HG02763 (cell line): ENCODE measurements at regions not wholly inside any gene's neighbourhood (a gene's known extent, or its start where the extent isn't known, plus 50 kb on each side); places are given as distances from the start of the nearest gene placed in this dataset.
"Not testable (repeated sequence)": the region's sequence is repeated elsewhere in the genome, so short reads cannot be mapped to it uniquely, and the experiment has no call there.

Source experiments
- ATAC-seq: cut with Tn5 transposase; IDR thresholded peaks from one replicate; pipeline ENCODE4 v1.9.1; 2021; ENCODE audit warnings: mild to moderate bottlenecking, moderate library complexity; ENCODE audit not compliant: unreplicated experiment

GRCh38 chr16:72657791-72658190 is 390.1 kb downstream of the ZFHX3 start:
- peak; percentile 91 for ATAC-seq

- ATAC-seq: no peak
These were observed 390.8 kb downstream of the ZFHX3 start for GRCh38 chr16:72657164-72657563.

DNA sequence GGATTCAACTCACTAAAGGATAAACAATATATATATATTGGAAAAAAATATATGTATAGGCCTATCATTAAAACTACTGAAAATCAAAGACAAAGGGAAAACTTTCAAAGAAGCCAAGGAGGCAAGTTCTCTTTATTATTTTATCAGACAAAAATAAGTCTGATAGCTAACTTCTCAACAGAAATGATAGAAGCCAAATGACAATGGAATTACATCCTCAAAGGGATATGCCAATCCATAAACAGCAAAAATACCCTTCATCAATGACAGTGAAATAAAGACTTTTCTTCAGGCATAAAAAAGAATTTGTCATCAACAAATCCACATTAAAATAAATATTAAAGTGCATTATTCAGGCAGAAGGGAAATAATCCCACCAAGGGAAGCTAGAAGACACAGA is 393.4 kb downstream of the ZFHX3 start:
- ATAC-seq: no peak

GRCh38 chr16:72649254-72649944 is 398.5 kb downstream of the ZFHX3 start:
- no peak for ATAC-seq

DNA sequence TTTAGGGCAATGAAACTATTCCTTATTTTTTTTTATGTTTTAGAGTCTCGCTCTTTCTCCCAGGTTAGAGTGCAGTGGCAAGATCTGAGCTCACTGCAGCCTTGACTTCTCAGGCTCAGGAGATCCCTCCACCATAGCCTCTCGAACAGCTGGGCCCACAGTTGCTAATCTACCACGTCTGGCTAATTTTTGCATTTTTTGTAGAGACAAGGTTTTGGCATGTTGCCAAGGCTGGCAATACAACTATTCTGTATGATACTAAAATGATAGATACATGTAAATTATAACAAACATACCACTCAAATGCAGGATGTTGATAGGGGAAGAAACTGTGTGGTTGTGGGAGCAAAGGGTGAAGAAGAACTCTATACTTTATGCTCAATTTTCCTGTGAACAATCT is 401.3 kb downstream of the ZFHX3 start:
- no peak for ATAC-seq

DNA sequence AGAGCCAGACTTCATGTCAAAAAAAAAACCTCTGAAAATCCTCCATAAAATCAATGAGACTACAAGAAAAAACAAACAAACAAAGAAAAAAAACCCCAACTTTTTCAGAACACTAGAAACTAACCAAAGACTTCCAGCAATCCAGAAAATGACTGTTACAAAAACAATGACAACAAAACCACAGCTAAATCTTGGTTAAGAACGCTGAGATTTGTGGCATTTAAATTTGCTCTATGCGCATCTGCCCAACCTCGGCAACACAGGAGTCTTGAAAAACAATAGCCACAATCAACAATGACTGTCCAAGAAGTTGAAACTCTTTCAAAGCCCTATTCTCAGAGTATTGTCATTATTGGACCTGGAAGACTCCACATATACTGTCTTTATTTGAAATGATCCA is 402.4 kb downstream of the ZFHX3 start:
- ATAC-seq: no peak

- ATAC-seq: no peak
These were observed 403.0 kb downstream of the ZFHX3 start for GRCh38 chr16:72644911-72645310.

DNA sequence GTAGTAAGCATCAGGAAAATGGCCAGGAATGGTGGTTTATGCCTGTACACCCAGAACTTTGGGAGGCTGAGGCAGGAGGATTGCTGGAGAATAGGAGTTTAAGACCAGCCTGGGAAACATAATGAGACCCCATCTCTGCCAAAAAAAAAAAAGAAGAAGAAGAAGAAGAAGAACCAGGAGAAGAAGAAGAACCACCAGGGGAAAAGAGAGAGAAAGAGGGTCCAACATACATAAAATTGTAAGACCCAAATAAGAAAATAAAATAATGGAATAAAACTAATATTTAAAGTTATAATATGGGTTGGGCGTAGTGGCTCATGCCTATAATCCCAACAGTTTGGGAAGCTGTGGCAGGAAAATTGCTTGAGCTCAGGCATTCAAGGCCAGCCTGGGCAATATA is 408.4 kb downstream of the ZFHX3 start:
- no peak for ATAC-seq

GRCh38 chr16:72637306-72637705 is 410.6 kb downstream of the ZFHX3 start:
- ATAC-seq: no peak

- ATAC-seq: no peak
These were observed 412.2 kb downstream of the ZFHX3 start for GRCh38 chr16:72635694-72636093.

DNA sequence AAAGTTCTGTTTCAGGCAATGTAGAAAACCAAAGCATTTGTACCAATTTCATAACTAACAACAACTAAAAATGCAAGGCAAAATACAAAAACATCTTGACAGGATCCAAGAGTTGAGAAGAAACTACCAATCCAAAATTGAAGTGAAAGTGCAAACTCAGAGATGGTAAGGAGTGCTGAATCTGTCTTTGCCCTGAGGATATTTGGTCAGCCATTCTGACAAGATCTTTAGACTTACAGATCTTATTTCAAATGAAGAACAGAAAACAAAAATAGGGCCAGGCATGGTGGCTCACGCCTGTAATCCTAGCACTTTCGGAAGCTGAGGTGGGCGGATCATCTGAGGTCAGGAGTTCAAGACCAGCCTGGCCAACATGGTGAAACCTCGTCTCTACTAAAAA is 412.8 kb downstream of the ZFHX3 start:
- ATAC-seq: no peak

DNA sequence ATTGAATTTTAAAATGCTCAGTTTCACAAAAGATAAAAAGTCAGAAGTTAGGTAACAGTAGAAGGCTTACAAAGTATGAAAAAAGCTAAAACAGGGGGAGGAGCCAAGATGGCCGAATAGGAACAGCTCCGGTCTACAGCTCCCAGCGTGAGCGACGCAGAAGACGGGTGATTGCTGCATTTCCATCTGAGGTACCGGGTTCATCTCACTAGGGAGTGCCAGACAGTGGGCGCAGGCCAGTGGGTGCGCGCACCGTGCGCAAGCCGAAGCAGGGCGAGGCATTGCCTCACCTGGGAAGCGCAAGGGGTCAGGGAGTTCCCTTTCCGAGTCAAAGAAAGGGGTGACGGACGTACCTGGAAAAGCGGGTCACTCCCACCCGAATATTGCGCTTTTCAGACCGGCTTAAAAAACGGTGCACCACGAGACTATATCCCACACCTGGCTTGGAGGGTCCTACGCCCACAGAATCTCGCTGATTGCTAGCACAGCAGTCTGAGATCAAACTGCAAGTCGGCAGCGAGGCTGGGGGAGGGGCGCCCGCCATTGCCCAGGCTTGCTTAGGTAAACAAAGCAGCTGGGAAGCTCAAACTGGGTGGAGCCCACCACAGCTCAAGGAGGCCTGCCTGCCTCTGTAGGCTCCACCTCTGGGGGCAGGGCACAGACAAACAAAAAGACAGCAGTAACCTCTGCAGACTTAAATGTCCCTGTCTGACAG is 420.6 kb downstream of the ZFHX3 start:
- ATAC-seq: not testable (repeated sequence)

DNA sequence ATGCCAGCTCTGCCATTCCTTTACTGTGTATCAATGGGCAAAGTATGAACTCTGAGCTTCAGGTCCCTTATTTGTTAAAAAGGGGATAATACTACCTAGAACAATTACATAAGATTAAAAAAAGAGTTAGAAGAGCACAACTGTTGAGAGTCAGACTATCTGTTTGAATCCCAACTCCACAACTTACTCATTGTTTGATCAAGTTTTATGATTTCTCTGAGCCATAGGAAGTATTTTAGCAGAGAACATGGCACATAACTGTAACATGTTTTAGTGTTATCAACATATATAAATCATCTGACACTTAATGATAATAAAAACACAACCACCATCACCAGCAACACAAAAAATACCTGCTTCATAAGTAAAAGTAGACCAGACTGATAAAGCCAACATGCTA is 421.3 kb downstream of the ZFHX3 start:
- ATAC-seq: no peak

DNA sequence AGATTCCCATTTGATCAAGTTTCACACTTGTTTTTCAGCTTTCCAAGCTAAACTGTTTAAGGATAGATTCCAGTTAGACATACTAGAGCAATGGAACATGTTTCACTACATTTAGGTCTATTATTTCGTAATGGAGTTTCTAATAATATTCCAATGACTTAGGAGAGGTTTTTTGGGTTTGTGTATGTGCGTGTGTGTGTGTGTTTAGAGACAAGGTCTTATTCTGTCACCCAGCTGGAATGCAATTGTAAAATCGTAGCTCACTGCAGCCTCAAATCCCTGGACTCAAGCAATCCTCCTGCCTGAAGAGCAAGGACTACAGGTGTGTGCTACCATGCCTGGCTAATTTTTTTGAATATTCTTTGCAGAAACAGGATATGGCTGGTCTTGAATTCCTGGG is 426.3 kb downstream of the ZFHX3 start:
- ATAC-seq: no peak

- no peak for ATAC-seq
These were observed 427.1 kb downstream of the ZFHX3 start for GRCh38 chr16:72620853-72621252.

DNA sequence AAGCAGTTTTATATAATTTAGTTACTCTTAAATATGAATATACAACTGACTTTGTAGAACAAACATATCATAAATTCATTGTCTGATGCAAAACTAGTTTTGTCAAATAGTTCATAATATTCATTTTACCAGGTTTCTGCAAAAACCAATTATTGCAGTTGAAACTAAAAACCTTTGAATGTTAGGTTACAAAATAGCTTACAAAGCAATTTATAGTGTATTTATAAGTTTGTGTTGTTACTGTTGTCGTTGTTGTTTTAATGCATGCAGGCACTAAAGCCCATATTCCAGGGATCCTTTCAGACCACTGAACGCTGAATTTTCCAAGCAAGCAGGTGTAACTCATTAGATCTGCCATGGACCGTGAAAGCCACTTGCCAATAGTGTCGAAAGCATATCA is 427.6 kb downstream of the ZFHX3 start:
- ATAC-seq: no peak

DNA sequence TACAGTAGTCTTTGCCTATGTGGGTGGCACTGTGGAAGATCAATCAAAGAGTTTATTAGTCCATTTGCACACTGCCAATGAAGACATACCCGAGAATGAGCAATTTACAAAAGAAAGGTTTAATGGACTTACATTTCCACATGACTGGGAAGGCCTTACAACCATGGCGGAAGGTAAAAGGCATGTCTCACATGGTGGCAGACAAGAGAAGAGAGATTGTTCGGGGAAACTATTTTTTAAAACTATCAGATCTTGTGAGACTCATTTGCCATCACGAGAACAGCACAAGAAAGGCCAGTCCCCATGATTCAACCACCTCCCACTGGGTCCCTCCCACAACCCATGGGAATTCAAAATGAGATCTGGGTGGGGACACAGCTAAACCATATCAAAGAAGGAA is 432.1 kb downstream of the ZFHX3 start:
- no peak for ATAC-seq

GRCh38 chr16:72612718-72613117 is 435.2 kb downstream of the ZFHX3 start:
- ATAC-seq: no peak

- ATAC-seq: no peak
These were observed 435.7 kb downstream of the ZFHX3 start for GRCh38 chr16:72612256-72612655.

- ATAC-seq: no peak
These were observed 438.0 kb upstream of the PMFBP1 start for GRCh38 chr16:72609933-72610332.

- no peak for ATAC-seq
These were observed 437.1 kb upstream of the PMFBP1 start for GRCh38 chr16:72609066-72609465.

DNA sequence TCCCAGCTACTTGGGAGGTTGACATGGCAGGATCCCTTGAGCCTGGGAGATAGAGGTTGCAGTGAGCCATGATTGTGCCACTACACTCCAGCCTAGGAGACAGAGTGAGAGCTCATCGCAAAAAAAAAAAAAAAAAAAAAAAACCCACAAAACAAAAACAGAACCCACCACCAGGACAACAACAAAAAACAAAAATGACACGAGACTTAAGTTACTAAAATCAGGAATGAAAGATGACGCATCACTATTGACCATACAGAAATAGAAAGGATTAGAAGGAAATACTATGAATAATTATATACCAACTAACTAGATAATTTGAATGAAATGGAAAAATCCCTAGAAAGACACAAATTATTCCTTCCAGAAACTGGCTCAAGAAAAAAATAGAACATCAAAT is 432.4 kb upstream of the PMFBP1 start:
- no peak for ATAC-seq

DNA sequence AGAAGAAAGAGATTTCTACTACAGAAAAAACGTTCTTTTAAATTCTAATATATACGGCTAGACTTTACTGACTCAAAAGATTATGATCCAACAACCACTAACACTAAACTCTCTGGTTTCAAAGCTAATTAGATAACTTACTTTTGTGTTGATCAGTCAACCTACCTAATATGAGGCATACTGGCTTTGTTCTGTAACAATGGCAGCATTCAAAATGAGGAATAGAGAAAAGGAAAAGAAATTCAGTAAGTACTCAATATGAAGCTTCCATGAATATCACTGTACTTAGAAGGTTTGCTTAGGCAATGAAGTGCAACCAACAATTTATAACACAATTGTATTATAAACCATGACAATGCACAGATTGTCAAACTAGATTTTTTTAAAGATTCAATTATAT is 430.5 kb upstream of the PMFBP1 start:
- no peak for ATAC-seq
